HepG2 (cell line): ENCODE measurements at regions not wholly inside any gene's neighbourhood (a gene's known extent, or its start where the extent isn't known, plus 50 kb on each side); places are given as distances from the start of the nearest gene placed in this dataset.

ENCODE experiments used
- BHLHE40 ChIP-seq: IDR thresholded peaks from 2 replicates; pipeline ENCODE4 v1.6.1; 2011; ENCODE audit warnings: low read length, improper control_type of control experiment
- CTCF ChIP-seq: sonication (generic); formaldehyde crosslinking; IDR thresholded peaks from 2 replicates; pipeline ENCODE4 v1.5.0; 2020; ENCODE audit warnings: mild to moderate bottlenecking, missing genetic modification reagents, moderate library complexity
- GPBP1L1 ChIP-seq: sonication (generic); formaldehyde crosslinking; IDR thresholded peaks from 2 replicates; pipeline ENCODE4 v1.5.0; 2020; ENCODE audit warnings: mild to moderate bottlenecking, missing genetic modification reagents
- GZF1 ChIP-seq: sonication (generic); formaldehyde crosslinking; IDR thresholded peaks from 2 replicates; pipeline ENCODE4 v1.5.1; 2020; ENCODE audit warnings: mild to moderate bottlenecking, missing genetic modification reagents
- RBFOX2 ChIP-seq: fragments of 200-400 bp; formaldehyde crosslinking; IDR thresholded peaks from 2 replicates; pipeline ENCODE4 v1.6.1; 2017; ENCODE audit warnings: low read depth, mild to moderate bottlenecking, low read length
- SKI ChIP-seq: fragments of 450-650 bp; IDR thresholded peaks from one replicate; pipeline ENCODE4 v1.6.1; 2018; ENCODE audit warnings: mild to moderate bottlenecking; ENCODE audit not compliant: partially characterized antibody
- SMAD3 ChIP-seq: sonication (generic); formaldehyde crosslinking; IDR thresholded peaks from 2 replicates; pipeline ENCODE4 v1.4.0; 2020; ENCODE audit warnings: missing genetic modification reagents
- SNAPC4 ChIP-seq: sonication (generic); formaldehyde crosslinking; IDR thresholded peaks from 2 replicates; pipeline ENCODE4 v1.4.0; 2020; ENCODE audit warnings: mild to moderate bottlenecking, missing genetic modification reagents
- SRF ChIP-seq: IDR thresholded peaks from 2 replicates; pipeline ENCODE4 v1.6.1; 2011; ENCODE audit warnings: mild to moderate bottlenecking, low read depth, low read length, moderate library complexity
- TCF7 ChIP-seq: sonication (generic); IDR thresholded peaks from 2 replicates; pipeline ENCODE4 v1.6.1; 2016; ENCODE audit warnings: antibody characterized with exemption, low read depth
- TIGD3 ChIP-seq: sonication (generic); formaldehyde crosslinking; IDR thresholded peaks from 2 replicates; pipeline ENCODE4 v1.5.1; 2020; ENCODE audit warnings: mild to moderate bottlenecking, missing genetic modification reagents, borderline replicate concordance
- ZHX2 ChIP-seq, 2 experiments: sonication (generic) in 1 of 2; formaldehyde crosslinking in 1 of 2; IDR thresholded peaks; 2 replicates each; pipeline versions ENCODE4 v1.6.1 to v1.9.0; 2014 to 2022; ENCODE audit warnings: antibody characterized with exemption in 1 of 2, borderline replicate concordance in 1 of 2, inconsistent platforms in 1 of 2, low read depth in 1 of 2, missing genetic modification reagents in 1 of 2
- ZSCAN31 ChIP-seq: sonication (generic); formaldehyde crosslinking; IDR thresholded peaks from 2 replicates; pipeline ENCODE4 v1.5.0; 2020; ENCODE audit warnings: low read depth, mild to moderate bottlenecking, missing genetic modification reagents

GRCh38 chr5:93224624-93225023 lies 356.4 kb downstream of the NR2F1-AS1 start (continued):
- TF ChIP-seq CTCF (CRISPR knock-in tag) (peak; percentile 24; the same call in 1 of the 2 replicates), TCF7 (no peak), GPBP1L1 (no peak), ZHX2 (IDR thresholded peaks at IDR 0.05; ENCODE audit: low read depth) (no peak), ZHX2 (CRISPR knock-in tag; IDR thresholded peaks at IDR 0.05; ENCODE audit: borderline replicate concordance) (no peak), SKI (no peak), TIGD3 (CRISPR knock-in tag) (no peak), SNAPC4 (CRISPR knock-in tag) (no peak), BHLHE40 (peak; percentile 55), GZF1 (CRISPR knock-in tag) (no peak), SMAD3 (CRISPR knock-in tag) (no peak), SRF (no peak), ZSCAN31 (no peak), RBFOX2 (no peak)
